PC-9 (cell line): ENCODE measurements at regions not wholly inside any gene's neighbourhood (a gene's known extent, or its start where the extent isn't known, plus 50 kb on each side); places are given as distances from the start of the nearest gene placed in this dataset.

Experiments
- BruUV-seq: library from RNA; stranded (reverse); fragments of 400-500 nt; replicated peaks from 2 replicates; lab custom pipeline; 2021; lab: Mats Ljungman, UMichigan
- CTCF ChIA-PET: fragments of 300-600 bp; sonication (Branson Sonifier 250); formaldehyde crosslinking; loops from one replicate; lab custom pipeline; 2022; ENCODE audit warnings: antibody characterized with exemption; lab: Charles Lee
- POLR2A ChIA-PET: fragments of 300-600 bp; sonication (Branson Sonifier 250); formaldehyde crosslinking; loops from one replicate; lab custom pipeline; 2022; ENCODE audit warnings: antibody characterized with exemption; ENCODE audit not compliant: unreplicated experiment; lab: Charles Lee
- DNase-seq, 2 experiments: peaks; one replicate each; pipeline versions ENCODE4 v3.0.0 to v3.0.0-alpha.2; 2015 to 2022; ENCODE audit warnings: mixed read lengths in 1 of 2
- H2AFZ ChIP-seq: fragments of 200-600 bp; sonication (generic); 2 replicates; pipeline ENCODE4 v1.8.1; 2017; ENCODE audit warnings: antibody characterized with exemption
- H3F3A ChIP-seq: fragments of 200-600 bp; sonication (generic); 2 replicates; pipeline ENCODE4 v1.8.1; 2017; ENCODE audit warnings: antibody characterized with exemption, mild to moderate bottlenecking, low read depth; ENCODE audit not compliant: insufficient read depth
- H3K27ac ChIP-seq: fragments of 200-600 bp; sonication (generic); 2 replicates; pipeline ENCODE4 v1.6.1; 2016; ENCODE audit warnings: mixed run types
- H3K27me3 ChIP-seq: fragments of 200-600 bp; sonication (generic); 2 replicates; pipeline ENCODE4 v1.6.1; 2016; ENCODE audit warnings: low read depth, mixed run types; ENCODE audit not compliant: insufficient read depth
- H3K36me3 ChIP-seq: fragments of 200-600 bp; sonication (generic); 2 replicates; pipeline ENCODE4 v1.6.1; 2016; ENCODE audit warnings: low read depth, mixed run types
- H3K4me1 ChIP-seq: fragments of 200-600 bp; sonication (generic); replicated peaks from 2 replicates; pipeline ENCODE4 v1.6.1; 2016; ENCODE audit warnings: mixed run types; ENCODE audit not compliant: insufficient read depth
- H3K4me2 ChIP-seq: fragments of 200-600 bp; sonication (generic); 2 replicates; pipeline ENCODE4 v1.6.1; 2017; ENCODE audit warnings: mixed run types
- H3K4me3 ChIP-seq: fragments of 200-600 bp; sonication (generic); 2 replicates; pipeline ENCODE4 v1.6.1; 2016; ENCODE audit warnings: mixed run types
- H3K79me2 ChIP-seq: fragments of 200-600 bp; sonication (generic); 2 replicates; pipeline ENCODE4 v1.6.1; 2017; ENCODE audit warnings: low read depth, mixed run types
- H3K9me2 ChIP-seq: fragments of 200-600 bp; sonication (generic); 2 replicates; pipeline ENCODE4 v1.8.1; 2017; ENCODE audit warnings: mild to moderate bottlenecking; ENCODE audit not compliant: insufficient read depth
- H3K9me3 ChIP-seq: fragments of 200-600 bp; sonication (generic); 2 replicates; pipeline ENCODE4 v1.8.1; 2016; ENCODE audit warnings: low read depth; ENCODE audit not compliant: insufficient read depth
- H4K20me1 ChIP-seq: fragments of 200-600 bp; sonication (generic); 2 replicates; pipeline ENCODE4 v1.8.1; 2017; ENCODE audit not compliant: insufficient read depth
- CTCF ChIP-seq: fragments of 200-600 bp; sonication (generic); conservative IDR thresholded peaks from 2 replicates; pipeline ENCODE4 v1.6.1; 2017; ENCODE audit warnings: mixed run types, antibody characterized with exemption, mild to moderate bottlenecking, moderate library complexity
- EZH2 ChIP-seq: fragments of 200-600 bp; sonication (generic); IDR thresholded peaks from 2 replicates; pipeline ENCODE4 v1.8.0; 2017; ENCODE audit warnings: antibody characterized with exemption, low read depth
- intact Hi-C: fragments of 100-400 bp; cut with micrococcal nuclease; formaldehyde crosslinking; loops from one replicate; pipeline ENCODE4 v1.10.0; 2022; ENCODE audit not compliant: unreplicated experiment

GRCh38 chr2:126978333-126978732 is 79.6 kb downstream of the TEX51 start:
- intact Hi-C loops, result no loop called here
- Histone ChIP-seq H3K4me2 (no peak overlapping the region), H3K9me2 (no peaks in the 10 kb centered on the region), H3K27ac (no peak overlapping the region), H3F3A (no peaks in the 10 kb centered on the region), H3K9me3 (no peaks in the 10 kb centered on the region), H3K36me3 (no peaks in the 10 kb centered on the region), H4K20me1 (no peaks in the 10 kb centered on the region), H3K79me2 (no peaks in the 10 kb centered on the region), H2AFZ (no peak overlapping the region), H3K4me1 (no peaks in the 10 kb centered on the region), H3K4me3 (no peak overlapping the region), H3K27me3 (peaks cover 96% of the 10 kb centered on the region)
- no peak for DNase-seq
- CTCF ChIA-PET, result no interaction called here
- no TSS peak for BruUV-seq
- POLR2A ChIA-PET, result no interaction called here
- TF ChIP-seq EZH2 (no peak), CTCF (no peak)

- ChIA-PET CTCF (no interaction called here), POLR2A (no interaction called here)
- Histone ChIP-seq H3K4me3 (no peak overlapping the region), H3K4me1 (no peaks in the 10 kb centered on the region), H3K27me3 (peaks cover 94% of the 10 kb centered on the region), H2AFZ (no peak overlapping the region), H4K20me1 (0 out of 2 replicates have a peak, but pooled peaks cover 3% of the 10 kb centered on the region), H3K79me2 (no peaks in the 10 kb centered on the region), H3K9me3 (no peaks in the 10 kb centered on the region), H3F3A (no peaks in the 10 kb centered on the region), H3K9me2 (no peaks in the 10 kb centered on the region), H3K4me2 (no peak overlapping the region), H3K36me3 (no peaks in the 10 kb centered on the region), H3K27ac (no peak overlapping the region)
- intact Hi-C loops, result no loop called here
- TF ChIP-seq CTCF (no peak), EZH2 (no peak)
- BruUV-seq, result no TSS peak
- no peak for DNase-seq
Measured at GRCh38 chr2:126979039-126980003, 80.6 kb downstream of the TEX51 start.

GRCh38 chr2:126981476-126981875 is 82.8 kb downstream of the TEX51 start:
- Histone ChIP-seq H4K20me1 (0 out of 2 replicates have a peak, but pooled peaks cover 3% of the 10 kb centered on the region), H3K9me2 (no peaks in the 10 kb centered on the region), H3K79me2 (no peaks in the 10 kb centered on the region), H3K4me2 (no peak overlapping the region), H2AFZ (no peak overlapping the region), H3K4me3 (no peak overlapping the region), H3K36me3 (no peaks in the 10 kb centered on the region), H3K27ac (no peak overlapping the region), H3K9me3 (no peaks in the 10 kb centered on the region), H3F3A (no peaks in the 10 kb centered on the region), H3K27me3 (peaks cover 92% of the 10 kb centered on the region), H3K4me1 (no peaks in the 10 kb centered on the region)
- BruUV-seq, result no TSS peak
- ChIA-PET POLR2A (no interaction called here), CTCF (no interaction called here)
- intact Hi-C loops, result no loop called here
- no peak for TF ChIP-seq CTCF
- TF ChIP-seq EZH2, result no peak
- DNase-seq, result no peak
